ENCODE measurements at regions not wholly inside any gene's neighbourhood (a gene's known extent, or its start where the extent isn't known, plus 50 kb on each side); places are given as distances from the start of the nearest gene placed in this dataset.

DNA sequence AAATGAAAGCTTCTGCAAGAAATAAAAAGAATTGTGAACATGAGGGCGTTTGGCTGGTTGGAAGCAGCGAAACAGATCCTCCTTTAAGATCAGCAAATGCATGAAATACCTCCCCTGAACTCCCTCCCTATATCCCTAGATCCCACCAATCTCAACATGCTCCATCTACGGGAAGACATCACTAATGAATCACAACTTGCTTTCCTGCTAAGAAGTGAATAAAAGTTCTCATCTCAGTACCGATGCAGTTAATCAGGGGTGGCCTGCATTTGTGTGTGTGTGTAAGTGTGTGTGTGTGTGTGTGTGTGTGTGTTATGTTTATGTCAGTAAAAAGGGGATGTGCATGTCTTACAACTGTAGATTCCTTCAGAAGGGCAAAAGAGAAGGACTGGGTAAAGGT is 238.7 kb downstream of the LIG4 start:
- H3K27ac ChIP-seq: no peak overlapping the region
- no peaks in the 10 kb centered on the region for H3K9me3 ChIP-seq
- DNase-seq (no peak), ATAC-seq (no peak)
- intact Hi-C loops (cut with DNase I): no loop called here
- TF ChIP-seq, protein P1, sequence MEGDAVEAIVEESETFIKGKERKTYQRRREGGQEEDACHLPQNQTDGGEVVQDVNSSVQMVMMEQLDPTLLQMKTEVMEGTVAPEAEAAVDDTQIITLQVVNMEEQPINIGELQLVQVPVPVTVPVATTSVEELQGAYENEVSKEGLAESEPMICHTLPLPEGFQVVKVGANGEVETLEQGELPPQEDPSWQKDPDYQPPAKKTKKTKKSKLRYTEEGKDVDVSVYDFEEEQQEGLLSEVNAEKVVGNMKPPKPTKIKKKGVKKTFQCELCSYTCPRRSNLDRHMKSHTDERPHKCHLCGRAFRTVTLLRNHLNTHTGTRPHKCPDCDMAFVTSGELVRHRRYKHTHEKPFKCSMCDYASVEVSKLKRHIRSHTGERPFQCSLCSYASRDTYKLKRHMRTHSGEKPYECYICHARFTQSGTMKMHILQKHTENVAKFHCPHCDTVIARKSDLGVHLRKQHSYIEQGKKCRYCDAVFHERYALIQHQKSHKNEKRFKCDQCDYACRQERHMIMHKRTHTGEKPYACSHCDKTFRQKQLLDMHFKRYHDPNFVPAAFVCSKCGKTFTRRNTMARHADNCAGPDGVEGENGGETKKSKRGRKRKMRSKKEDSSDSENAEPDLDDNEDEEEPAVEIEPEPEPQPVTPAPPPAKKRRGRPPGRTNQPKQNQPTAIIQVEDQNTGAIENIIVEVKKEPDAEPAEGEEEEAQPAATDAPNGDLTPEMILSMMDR (IDR thresholded peaks at IDR 0.05): no peak
- H3K4me1 ChIP-seq: no peaks in the 10 kb centered on the region
- no peaks in the 10 kb centered on the region for H3K36me3 ChIP-seq
- no peaks in the 10 kb centered on the region for H3K27me3 ChIP-seq
- no peak overlapping the region for H3K4me3 ChIP-seq

- Histone ChIP-seq H3K27ac (no peak overlapping the region), H3K4me1 (no peaks in the 10 kb centered on the region), H3K27me3 (no peaks in the 10 kb centered on the region), H3K36me3 (no peaks in the 10 kb centered on the region), H3K9me3 (no peaks in the 10 kb centered on the region), H3K4me3 (no peak overlapping the region)
- TF ChIP-seq, protein P1 (IDR thresholded peaks at IDR 0.05): no peak
- intact Hi-C loops (cut with DNase I): no loop called here
- DNase-seq: no peak
- ATAC-seq: no peak
These were observed 240.9 kb downstream of the LIG4 start for GRCh38 chr13:107974409-107974808.

DNA sequence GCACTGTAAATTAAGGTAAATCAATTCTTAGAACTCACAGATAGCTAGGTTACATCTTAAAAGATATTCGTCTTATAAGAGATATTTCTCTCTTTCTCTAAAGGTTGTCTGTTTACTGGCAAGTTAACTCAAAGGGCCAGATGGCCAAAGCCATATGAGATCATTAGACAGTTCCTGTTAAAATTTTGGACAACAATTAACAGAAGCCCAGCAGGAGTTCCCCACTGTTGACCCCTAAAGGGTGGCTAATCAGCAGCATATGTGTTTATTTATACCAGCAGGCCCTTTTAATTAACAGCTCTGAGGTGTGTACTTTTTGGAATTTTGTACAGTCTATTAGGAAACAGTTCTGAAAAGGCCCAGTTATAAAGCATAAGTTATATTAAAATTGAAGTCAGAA is 245.8 kb downstream of the LIG4 start:
- Histone ChIP-seq H3K27ac (no peak overlapping the region), H3K9me3 (peaks cover 0 to 4% of the 10 kb centered on the region in 2 donors), H3K27me3 (no peaks in the 10 kb centered on the region), H3K4me1 (no peaks in the 10 kb centered on the region), H3K4me3 (no peak overlapping the region), H3K36me3 (no peaks in the 10 kb centered on the region)
- no peak for ATAC-seq
- TF ChIP-seq, protein P1 (IDR thresholded peaks at IDR 0.05): no peak
- DNase-seq: no peak
- intact Hi-C loops (cut with DNase I): no loop called here

DNA sequence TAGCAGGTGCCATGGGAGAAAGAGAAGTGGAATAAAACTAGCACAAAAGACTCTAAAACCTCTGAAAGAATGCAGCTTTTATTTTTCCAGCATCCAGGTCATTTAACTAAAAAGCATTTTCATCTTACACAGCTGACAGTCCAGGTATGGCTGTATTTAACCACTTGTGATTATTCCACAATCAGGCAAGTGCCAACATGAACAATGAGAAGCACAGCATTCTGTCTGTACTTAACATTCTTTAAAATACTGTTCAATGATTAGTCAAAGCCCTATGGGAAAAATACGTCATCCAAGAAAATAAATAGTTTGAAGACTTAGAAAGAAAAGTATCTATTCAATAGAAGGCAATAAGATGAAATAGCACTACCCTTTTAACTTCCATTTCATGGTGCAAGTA is 246.9 kb downstream of the LIG4 start:
- TF ChIP-seq, protein P1 (IDR thresholded peaks at IDR 0.05): no peak
- DNase-seq (no peak), ATAC-seq (no peak)
- intact Hi-C loops (cut with DNase I): no loop called here
- Histone ChIP-seq H3K27me3 (no peaks in the 10 kb centered on the region), H3K4me1 (no peaks in the 10 kb centered on the region), H3K36me3 (no peaks in the 10 kb centered on the region), H3K27ac (no peak overlapping the region), H3K9me3 (peaks cover 0 to 4% of the 10 kb centered on the region in 2 donors), H3K4me3 (no peak overlapping the region)

DNA sequence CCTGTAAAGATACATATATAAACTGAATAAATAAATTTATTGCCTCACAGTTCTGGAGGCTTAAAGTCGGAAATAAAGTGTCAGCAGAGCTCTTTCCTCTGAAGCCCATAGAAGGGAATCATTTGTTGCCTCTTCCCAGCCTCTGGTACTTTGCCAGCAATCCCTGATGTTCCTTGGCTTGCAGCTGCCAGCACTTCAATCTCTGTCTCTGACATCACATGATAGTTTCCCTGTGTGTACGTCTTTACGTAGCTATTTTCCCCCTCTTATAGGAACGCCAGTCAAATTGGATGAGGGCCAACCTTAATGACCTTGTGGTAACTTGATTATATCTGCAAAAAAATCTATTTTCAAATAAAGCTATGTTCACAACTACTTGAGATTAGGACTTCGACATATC is 250.9 kb downstream of the LIG4 start:
- no peak overlapping the region for H3K27ac ChIP-seq
- TF ChIP-seq, protein P1 (IDR thresholded peaks at IDR 0.05): no peak
- H3K4me1 ChIP-seq: no peaks in the 10 kb centered on the region
- H3K36me3 ChIP-seq: no peaks in the 10 kb centered on the region
- ATAC-seq (no peak), DNase-seq (peak in 2 of 4 donors; percentile 42 to 56)
- no peaks in the 10 kb centered on the region for H3K27me3 ChIP-seq
- H3K9me3 ChIP-seq: peaks cover 0 to 4% of the 10 kb centered on the region in 2 donors
- intact Hi-C loops (cut with DNase I): no loop called here
- no peak overlapping the region for H3K4me3 ChIP-seq

All from left lung (tissue), 4 donors.